Natural killer cell (primary cell): ENCODE measurements at regions not wholly inside any gene's neighbourhood (a gene's known extent, or its start where the extent isn't known, plus 50 kb on each side); places are given as distances from the start of the nearest gene placed in this dataset.

Experiments
- ATAC-seq, 3 donors: fragments of 150-1000 bp in 2 of 3; fragments of 200-7000 bp in 1 of 3; cut with Tn5 transposase; 1 replicate in 1 of 3; 2 replicates in 2 of 3; pipeline ENCODE4 v1.10.0; 2021; ENCODE audit warnings: mild to moderate bottlenecking in 2 of 3, moderate library complexity in 2 of 3
- DNase-seq, 2 donors: peaks; one replicate each; pipeline versions ENCODE4 v3.0.0 to v3.0.0-alpha.2; 2013 to 2021; ENCODE audit warnings: mixed read lengths in 1 of 2
- H3K27ac ChIP-seq: one replicate; pipeline ENCODE4 v1.5.1; 2013; ENCODE audit warnings: mild to moderate bottlenecking, low read length
- H3K27me3 ChIP-seq: one replicate; pipeline ENCODE4 v1.6.1; 2013; ENCODE audit warnings: low read length; ENCODE audit not compliant: control insufficient read depth, insufficient read depth
- H3K36me3 ChIP-seq: one replicate; pipeline ENCODE4 v1.6.1; 2013; ENCODE audit warnings: low read length; ENCODE audit not compliant: control insufficient read depth, insufficient read depth
- H3K4me1 ChIP-seq: one replicate; pipeline ENCODE4 v1.6.1; 2013; ENCODE audit warnings: low read length; ENCODE audit not compliant: control insufficient read depth, insufficient read depth
- H3K4me3 ChIP-seq: one replicate; pipeline ENCODE4 v1.5.1; 2013; ENCODE audit warnings: low read length
- H3K9me3 ChIP-seq: one replicate; pipeline ENCODE4 v1.6.1; 2013; ENCODE audit warnings: low read length; ENCODE audit not compliant: control insufficient read depth, insufficient read depth
- H3K27ac Mint-ChIP-seq, 2 donors: one replicate each; pipeline ENCODE4 v1.8.0; 2022; ENCODE audit warnings: mild to moderate bottlenecking in 2 of 2, mixed read lengths in 2 of 2, moderate library complexity in 1 of 2
- H3K27me3 Mint-ChIP-seq, 2 donors: one replicate each; pipeline ENCODE4 v1.8.0; 2022; ENCODE audit warnings: low read depth in 2 of 2, mixed read lengths in 2 of 2
- H3K36me3 Mint-ChIP-seq: one replicate; pipeline ENCODE4 v1.8.0; 2022; ENCODE audit warnings: mixed read lengths
- H3K4me1 Mint-ChIP-seq, 2 donors: one replicate each; pipeline ENCODE4 v1.8.0; 2022; ENCODE audit warnings: mixed read lengths in 2 of 2
- H3K4me3 Mint-ChIP-seq: one replicate; pipeline ENCODE4 v1.8.0; 2022; ENCODE audit warnings: mild to moderate bottlenecking, moderate library complexity, mixed read lengths
- H3K9me3 Mint-ChIP-seq, 2 donors: one replicate each; pipeline ENCODE4 v1.8.0; 2022; ENCODE audit warnings: mixed read lengths in 2 of 2
- WGBS: methylation state at CpG from one replicate; pipeline ENCODE4 v1.1.7; 2013; ENCODE audit warnings: missing lambda C conversion rate; ENCODE audit not compliant: insufficient coverage; 5-methylcytosine and 5-hydroxymethylcytosine counted together
- intact Hi-C: fragments of 100-400 bp; cut with micrococcal nuclease; formaldehyde crosslinking; loops from one replicate; pipeline ENCODE4 v1.14.2; 2022
- TF ChIP-seq, protein P1 (sequence below): fragments of 200-600 bp; IDR thresholded peaks from one replicate; pipeline ENCODE4 v1.8.0; 2022; ENCODE audit warnings: antibody characterized with exemption

DNA sequence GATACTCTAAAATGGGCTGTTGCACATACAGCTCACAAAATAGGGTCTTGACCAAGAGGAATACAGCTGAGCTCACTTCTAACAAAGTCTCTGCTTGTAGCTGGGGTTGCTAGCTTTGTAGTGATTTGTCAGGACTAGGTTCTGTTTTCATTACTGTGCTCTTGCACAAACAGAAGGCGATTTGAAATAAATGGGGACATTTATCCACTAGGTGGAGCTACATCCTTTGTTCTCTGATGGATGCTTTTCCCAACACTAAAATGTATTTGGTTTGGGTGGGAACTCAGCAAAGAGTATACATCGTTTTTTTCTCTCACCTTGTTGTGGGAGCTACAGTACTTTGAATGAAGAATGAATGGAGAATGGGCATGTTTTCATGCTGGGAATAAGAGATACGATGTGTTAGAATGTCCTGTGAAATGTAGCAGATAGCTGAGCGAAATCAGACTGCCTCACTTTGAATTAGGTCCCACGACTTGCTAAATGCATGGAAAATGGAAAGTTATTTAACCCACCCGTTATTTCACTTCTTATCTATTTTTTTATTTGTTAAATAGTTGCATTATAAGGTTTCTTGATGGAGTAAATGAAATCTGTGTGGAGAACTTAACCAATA, 494.7 kb upstream of the MAP3K7 start:
- intact Hi-C loops = loop anchor here (5.0 kb wide), 1 partner anchor 1561 kb away; no protein-coding TSS in a partner anchor
- H3K4me3 ChIP-seq = no peak overlapping the region
- H3K36me3 Mint-ChIP-seq = no peaks in the 10 kb centered on the region
- no peaks in the 10 kb centered on the region for H3K36me3 ChIP-seq
- DNase-seq = peak in 1 of 2 donors; percentile 8
- H3K4me3 Mint-ChIP-seq = no peak overlapping the region
- TF ChIP-seq, protein P1, sequence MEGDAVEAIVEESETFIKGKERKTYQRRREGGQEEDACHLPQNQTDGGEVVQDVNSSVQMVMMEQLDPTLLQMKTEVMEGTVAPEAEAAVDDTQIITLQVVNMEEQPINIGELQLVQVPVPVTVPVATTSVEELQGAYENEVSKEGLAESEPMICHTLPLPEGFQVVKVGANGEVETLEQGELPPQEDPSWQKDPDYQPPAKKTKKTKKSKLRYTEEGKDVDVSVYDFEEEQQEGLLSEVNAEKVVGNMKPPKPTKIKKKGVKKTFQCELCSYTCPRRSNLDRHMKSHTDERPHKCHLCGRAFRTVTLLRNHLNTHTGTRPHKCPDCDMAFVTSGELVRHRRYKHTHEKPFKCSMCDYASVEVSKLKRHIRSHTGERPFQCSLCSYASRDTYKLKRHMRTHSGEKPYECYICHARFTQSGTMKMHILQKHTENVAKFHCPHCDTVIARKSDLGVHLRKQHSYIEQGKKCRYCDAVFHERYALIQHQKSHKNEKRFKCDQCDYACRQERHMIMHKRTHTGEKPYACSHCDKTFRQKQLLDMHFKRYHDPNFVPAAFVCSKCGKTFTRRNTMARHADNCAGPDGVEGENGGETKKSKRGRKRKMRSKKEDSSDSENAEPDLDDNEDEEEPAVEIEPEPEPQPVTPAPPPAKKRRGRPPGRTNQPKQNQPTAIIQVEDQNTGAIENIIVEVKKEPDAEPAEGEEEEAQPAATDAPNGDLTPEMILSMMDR = peak; percentile 23
- no peak overlapping the region for H3K27ac ChIP-seq
- H3K4me1 ChIP-seq = no peaks in the 10 kb centered on the region
- no peaks in the 10 kb centered on the region for H3K9me3 ChIP-seq
- no peak overlapping the region for H3K27ac Mint-ChIP-seq
- H3K4me1 Mint-ChIP-seq = no peaks in the 10 kb centered on the region
- no peak for ATAC-seq
- no peaks in the 10 kb centered on the region for H3K27me3 ChIP-seq
- no peaks in the 10 kb centered on the region for H3K9me3 Mint-ChIP-seq
- peaks cover 0 to 3% of the 10 kb centered on the region in 2 donors for H3K27me3 Mint-ChIP-seq
- 44% methylated on average over 5 of the region's 6 CpGs for WGBS

DNA sequence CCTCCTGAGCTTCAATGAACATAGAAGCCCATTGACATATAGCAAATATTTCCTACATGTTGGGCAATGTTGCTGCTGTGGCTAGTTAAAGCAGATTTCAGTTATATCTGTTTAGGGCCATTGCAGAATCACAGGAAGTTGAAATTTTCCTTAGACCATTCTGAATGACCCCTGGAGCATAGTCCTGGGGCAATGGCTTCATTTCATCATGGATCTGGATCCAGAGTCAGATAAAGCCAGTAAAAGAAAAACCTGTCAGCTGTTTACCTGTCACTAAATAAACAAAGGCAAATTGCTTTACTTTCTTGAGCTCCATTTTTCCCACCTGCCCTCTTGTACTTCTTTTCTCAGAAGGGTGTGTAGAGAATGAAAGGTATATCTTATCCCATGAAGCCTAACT, 494.0 kb upstream of the MAP3K7 start:
- Histone ChIP-seq H3K4me3 (no peak overlapping the region), H3K36me3 (no peaks in the 10 kb centered on the region), H3K27ac (no peak overlapping the region), H3K27me3 (no peaks in the 10 kb centered on the region), H3K4me1 (no peaks in the 10 kb centered on the region), H3K9me3 (no peaks in the 10 kb centered on the region)
- DNase-seq (no peak), ATAC-seq (no peak)
- no peaks in the 10 kb centered on the region for H3K9me3 Mint-ChIP-seq
- H3K27me3 Mint-ChIP-seq = peaks cover 0 to 3% of the 10 kb centered on the region in 2 donors
- H3K4me1 Mint-ChIP-seq = no peaks in the 10 kb centered on the region
- TF ChIP-seq, protein P1 = no peak
- no peaks in the 10 kb centered on the region for H3K36me3 Mint-ChIP-seq
- H3K4me3 Mint-ChIP-seq = no peak overlapping the region
- intact Hi-C loops = loop anchor here (5.0 kb wide), 1 partner anchor 1561 kb away; no protein-coding TSS in a partner anchor
- no peak overlapping the region for H3K27ac Mint-ChIP-seq

DNA sequence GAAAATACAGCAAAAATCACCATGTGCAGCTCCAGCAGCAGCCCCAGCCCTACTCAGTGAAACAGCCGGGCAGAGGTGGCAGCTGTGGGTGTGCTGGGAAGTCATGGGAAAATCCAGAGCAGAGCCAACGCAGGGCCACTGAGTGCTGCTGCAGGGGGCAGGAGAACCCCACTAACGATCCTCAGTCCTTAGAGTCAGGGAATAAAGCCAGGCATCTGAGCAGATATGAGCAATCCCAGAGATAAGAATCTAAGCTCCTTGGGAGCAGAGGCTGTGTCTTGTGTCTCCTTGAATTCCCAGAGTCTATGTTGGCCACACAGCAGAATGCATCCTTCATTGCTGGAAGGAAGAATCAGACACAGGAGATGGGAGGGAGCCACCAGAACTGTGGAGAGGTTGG, 493.1 kb upstream of the MAP3K7 start:
- Histone ChIP-seq H3K27me3 (no peaks in the 10 kb centered on the region), H3K4me3 (no peak overlapping the region), H3K36me3 (no peaks in the 10 kb centered on the region), H3K9me3 (no peaks in the 10 kb centered on the region), H3K4me1 (no peaks in the 10 kb centered on the region), H3K27ac (no peak overlapping the region)
- H3K4me1 Mint-ChIP-seq = no peaks in the 10 kb centered on the region
- H3K9me3 Mint-ChIP-seq = no peaks in the 10 kb centered on the region
- no peaks in the 10 kb centered on the region for H3K36me3 Mint-ChIP-seq
- no peak for ATAC-seq
- DNase-seq = no peak
- TF ChIP-seq, protein P1 = no peak
- intact Hi-C loops = loop anchor here (5.0 kb wide), 1 partner anchor 1562 kb away; no protein-coding TSS in a partner anchor
- no peak overlapping the region for H3K27ac Mint-ChIP-seq
- peaks cover 0 to 3% of the 10 kb centered on the region in 2 donors for H3K27me3 Mint-ChIP-seq
- H3K4me3 Mint-ChIP-seq = no peak overlapping the region
- WGBS = 88% methylated on average over 3 of the region's 3 CpGs
